Suprapubic skin (tissue), 4 donors: ENCODE measurements at regions not wholly inside any gene's neighbourhood (a gene's known extent, or its start where the extent isn't known, plus 50 kb on each side); places are given as distances from the start of the nearest gene placed in this dataset.

Experiments
- DNase-seq, 2 donors: peaks; one replicate each; pipeline ENCODE4 v3.0.0-alpha.2; 2019; ENCODE audit warnings: low spot score in 2 of 2
- H3K27ac ChIP-seq: fragments of 200-600 bp; sonication (generic); one replicate; pipeline ENCODE4 v1.5.1; 2019
- H3K27me3 ChIP-seq: fragments of 200-600 bp; sonication (generic); one replicate; pipeline ENCODE4 v1.5.1; 2019
- H3K36me3 ChIP-seq: fragments of 200-600 bp; sonication (generic); one replicate; pipeline ENCODE4 v1.5.1; 2019
- H3K4me1 ChIP-seq: fragments of 200-600 bp; sonication (generic); one replicate; pipeline ENCODE4 v1.5.1; 2019
- H3K4me3 ChIP-seq: fragments of 200-600 bp; sonication (generic); one replicate; pipeline ENCODE4 v1.5.1; 2019; ENCODE audit warnings: mild to moderate bottlenecking
- H3K9me3 ChIP-seq: fragments of 200-600 bp; sonication (generic); one replicate; pipeline ENCODE4 v1.5.1; 2019
- EP300 ChIP-seq: sonication (generic); formaldehyde crosslinking; IDR thresholded peaks from one replicate; pipeline ENCODE4 v1.6.1; 2017; ENCODE audit warnings: antibody characterized with exemption
- POLR2A ChIP-seq, 2 donors: fragments of 450-650 bp; IDR thresholded peaks; one replicate each; pipeline ENCODE4 v1.6.1; 2017; ENCODE audit warnings: antibody characterized with exemption in 2 of 2, mild to moderate bottlenecking in 2 of 2, moderate library complexity in 2 of 2
- POLR2AphosphoS5 ChIP-seq, 3 donors: sonication (generic); formaldehyde crosslinking; IDR thresholded peaks; one replicate each; pipeline ENCODE4 v1.6.1; 2017; ENCODE audit warnings: antibody characterized with exemption in 3 of 3
- WGBS: methylation state at CpG from one replicate; pipeline ENCODE4 v1.1.5; 2018; 5-methylcytosine and 5-hydroxymethylcytosine counted together
- TF ChIP-seq, protein P1 (sequence below), 2 donors: fragments of 200-600 bp in 1 of 2; fragments of 450-650 bp in 1 of 2; sonication (generic) in 1 of 2; IDR thresholded peaks; one replicate each; pipeline ENCODE4 v1.5.1; 2016 to 2019; ENCODE audit warnings: antibody characterized with exemption in 2 of 2, mild to moderate bottlenecking in 1 of 2, moderate library complexity in 1 of 2

DNA sequence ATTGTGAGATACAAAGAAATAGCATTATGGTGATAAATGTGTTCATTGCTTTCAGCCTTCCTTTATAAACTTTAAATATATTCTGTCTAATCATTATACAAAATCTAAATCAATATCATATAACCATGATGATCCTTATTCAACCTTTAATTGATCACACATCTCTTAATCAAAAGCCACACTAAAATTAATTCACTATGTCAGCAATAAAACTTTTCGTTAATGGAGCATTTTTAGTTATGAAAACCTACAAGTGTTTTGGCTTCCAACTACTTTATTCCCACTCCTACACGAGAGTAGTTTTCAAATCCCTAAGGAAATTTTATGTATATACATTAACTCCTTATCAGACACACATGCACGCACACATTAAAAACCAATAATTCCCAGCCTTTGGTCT is 530.2 kb downstream of the KCTD8 start:
- Histone ChIP-seq H3K4me3 (no peak overlapping the region), H3K9me3 (no peaks in the 10 kb centered on the region), H3K27me3 (no peaks in the 10 kb centered on the region), H3K27ac (no peak overlapping the region), H3K36me3 (no peaks in the 10 kb centered on the region), H3K4me1 (no peaks in the 10 kb centered on the region)
- DNase-seq = no peak
- TF ChIP-seq EP300 = no peak
- WGBS = 57% methylated on average over 3 of the region's 3 CpGs

DNA sequence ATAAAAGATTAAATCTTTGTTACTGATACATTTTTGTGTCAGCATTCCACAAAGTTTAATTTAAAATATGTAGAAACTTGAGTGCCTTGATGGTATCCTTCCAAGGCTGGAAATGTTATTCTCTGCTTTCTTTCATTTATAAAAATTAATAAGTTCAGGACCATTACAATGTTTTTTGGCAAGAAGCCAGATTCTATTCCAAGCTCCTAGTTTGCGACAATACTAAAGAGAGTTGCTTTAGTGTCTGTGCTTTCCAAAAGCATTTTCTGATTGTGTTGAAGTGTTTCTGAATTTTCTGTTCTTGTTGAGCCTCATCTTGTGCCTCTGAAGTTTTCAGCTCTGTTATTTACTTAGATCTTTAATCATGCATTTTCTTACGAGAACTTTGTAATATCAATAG is 516.2 kb downstream of the KCTD8 start:
- DNase-seq = no peak
- Histone ChIP-seq H3K9me3 (no peaks in the 10 kb centered on the region), H3K27ac (no peak overlapping the region), H3K4me3 (no peak overlapping the region), H3K36me3 (no peaks in the 10 kb centered on the region), H3K4me1 (no peaks in the 10 kb centered on the region), H3K27me3 (no peaks in the 10 kb centered on the region)
- WGBS = 54% methylated on average over 2 of the region's 2 CpGs
- no peak for TF ChIP-seq POLR2AphosphoS5 (IDR thresholded peaks at IDR 0.05)
- no peak for TF ChIP-seq POLR2A (IDR thresholded peaks at IDR 0.05)
- TF ChIP-seq, protein P1, sequence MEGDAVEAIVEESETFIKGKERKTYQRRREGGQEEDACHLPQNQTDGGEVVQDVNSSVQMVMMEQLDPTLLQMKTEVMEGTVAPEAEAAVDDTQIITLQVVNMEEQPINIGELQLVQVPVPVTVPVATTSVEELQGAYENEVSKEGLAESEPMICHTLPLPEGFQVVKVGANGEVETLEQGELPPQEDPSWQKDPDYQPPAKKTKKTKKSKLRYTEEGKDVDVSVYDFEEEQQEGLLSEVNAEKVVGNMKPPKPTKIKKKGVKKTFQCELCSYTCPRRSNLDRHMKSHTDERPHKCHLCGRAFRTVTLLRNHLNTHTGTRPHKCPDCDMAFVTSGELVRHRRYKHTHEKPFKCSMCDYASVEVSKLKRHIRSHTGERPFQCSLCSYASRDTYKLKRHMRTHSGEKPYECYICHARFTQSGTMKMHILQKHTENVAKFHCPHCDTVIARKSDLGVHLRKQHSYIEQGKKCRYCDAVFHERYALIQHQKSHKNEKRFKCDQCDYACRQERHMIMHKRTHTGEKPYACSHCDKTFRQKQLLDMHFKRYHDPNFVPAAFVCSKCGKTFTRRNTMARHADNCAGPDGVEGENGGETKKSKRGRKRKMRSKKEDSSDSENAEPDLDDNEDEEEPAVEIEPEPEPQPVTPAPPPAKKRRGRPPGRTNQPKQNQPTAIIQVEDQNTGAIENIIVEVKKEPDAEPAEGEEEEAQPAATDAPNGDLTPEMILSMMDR (IDR thresholded peaks at IDR 0.05) = no peak
- TF ChIP-seq EP300 = no peak

DNA sequence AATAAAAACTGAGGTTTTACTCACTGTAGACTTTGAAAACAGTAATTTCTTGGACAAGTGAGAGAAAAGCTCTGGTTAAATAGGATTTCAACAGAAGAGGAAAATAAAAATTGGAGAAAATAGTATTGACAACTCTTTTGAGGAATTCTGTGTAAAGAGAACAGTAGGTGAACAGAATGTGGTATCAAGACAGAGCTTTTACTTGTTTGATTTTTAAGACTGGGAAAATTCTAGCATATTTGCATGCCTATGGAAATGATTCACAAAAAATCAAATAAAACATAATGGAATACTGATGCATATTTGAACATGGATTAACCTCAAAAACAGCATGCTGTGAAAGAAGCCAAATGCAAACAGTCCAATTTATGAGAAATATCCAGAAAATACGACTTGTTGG is 504.6 kb downstream of the KCTD8 start:
- Histone ChIP-seq H3K4me3 (no peak overlapping the region), H3K9me3 (no peaks in the 10 kb centered on the region), H3K4me1 (no peaks in the 10 kb centered on the region), H3K27ac (no peak overlapping the region), H3K27me3 (no peaks in the 10 kb centered on the region), H3K36me3 (no peaks in the 10 kb centered on the region)
- WGBS = 57% methylated on average over 1 of the region's 1 CpG
- no peak for DNase-seq
- TF ChIP-seq POLR2A (IDR thresholded peaks at IDR 0.05) (no peak), POLR2AphosphoS5 (IDR thresholded peaks at IDR 0.05) (no peak), EP300 (no peak)
- TF ChIP-seq, protein P1 (IDR thresholded peaks at IDR 0.05) = no peak

DNA sequence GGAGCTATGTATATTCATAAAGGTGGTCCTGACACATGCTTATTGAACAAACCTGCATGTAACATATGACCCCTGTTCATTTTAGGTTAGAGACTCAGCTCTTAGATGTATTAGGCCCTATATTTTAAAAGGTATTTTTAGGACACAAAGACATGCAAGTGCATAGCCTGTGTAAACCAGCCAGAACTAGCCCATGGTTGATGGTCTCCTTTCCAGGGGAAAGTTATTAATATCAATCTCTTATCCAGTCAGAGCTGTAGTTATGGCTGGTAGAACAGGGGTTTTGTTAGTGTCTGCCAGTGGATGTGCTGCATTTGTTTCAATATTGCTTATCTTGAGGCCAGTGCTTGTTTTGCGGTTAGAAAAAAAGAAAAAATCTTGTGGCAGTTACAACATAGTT is 488.6 kb downstream of the KCTD8 start:
- Histone ChIP-seq H3K4me3 (no peak overlapping the region), H3K27me3 (no peaks in the 10 kb centered on the region), H3K27ac (no peak overlapping the region), H3K9me3 (no peaks in the 10 kb centered on the region), H3K36me3 (no peaks in the 10 kb centered on the region), H3K4me1 (no peaks in the 10 kb centered on the region)
- TF ChIP-seq, protein P1 (IDR thresholded peaks at IDR 0.05) = no peak
- TF ChIP-seq POLR2A (IDR thresholded peaks at IDR 0.05) (no peak), EP300 (no peak), POLR2AphosphoS5 (IDR thresholded peaks at IDR 0.05) (no peak)
- WGBS = 89% methylated on average over 1 of the region's 1 CpG
- no peak for DNase-seq

DNA sequence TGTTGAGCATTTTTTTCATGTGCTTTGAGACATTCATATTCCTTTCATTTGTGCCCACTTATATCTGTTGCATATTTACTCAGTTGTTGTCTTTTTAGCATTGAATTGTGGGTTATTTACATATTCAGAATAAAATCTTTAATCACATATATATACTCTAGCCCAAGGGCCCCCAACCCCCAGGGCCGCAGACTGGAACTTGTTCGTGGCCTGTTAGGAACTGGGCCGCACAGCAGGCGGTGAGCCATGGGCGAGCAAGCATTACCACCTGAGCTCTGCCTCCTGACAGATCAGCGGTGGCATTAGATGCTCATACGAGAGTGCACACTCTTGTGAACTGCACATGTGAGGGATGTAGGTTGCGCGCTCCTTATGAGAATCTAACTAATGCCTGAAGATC is 480.6 kb downstream of the KCTD8 start:
- no peaks in the 10 kb centered on the region for H3K36me3 ChIP-seq
- TF ChIP-seq POLR2AphosphoS5 (IDR thresholded peaks at IDR 0.05) (no peak), POLR2A (IDR thresholded peaks at IDR 0.05) (no peak), EP300 (no peak)
- TF ChIP-seq, protein P1 (IDR thresholded peaks at IDR 0.05) = no peak
- DNase-seq = no peak
- H3K27me3 ChIP-seq = no peaks in the 10 kb centered on the region
- WGBS = 95% methylated on average over 9 of the region's 9 CpGs
- H3K4me3 ChIP-seq = no peak overlapping the region
- H3K27ac ChIP-seq = no peak overlapping the region
- no peaks in the 10 kb centered on the region for H3K4me1 ChIP-seq
- H3K9me3 ChIP-seq = no peaks in the 10 kb centered on the region

DNA sequence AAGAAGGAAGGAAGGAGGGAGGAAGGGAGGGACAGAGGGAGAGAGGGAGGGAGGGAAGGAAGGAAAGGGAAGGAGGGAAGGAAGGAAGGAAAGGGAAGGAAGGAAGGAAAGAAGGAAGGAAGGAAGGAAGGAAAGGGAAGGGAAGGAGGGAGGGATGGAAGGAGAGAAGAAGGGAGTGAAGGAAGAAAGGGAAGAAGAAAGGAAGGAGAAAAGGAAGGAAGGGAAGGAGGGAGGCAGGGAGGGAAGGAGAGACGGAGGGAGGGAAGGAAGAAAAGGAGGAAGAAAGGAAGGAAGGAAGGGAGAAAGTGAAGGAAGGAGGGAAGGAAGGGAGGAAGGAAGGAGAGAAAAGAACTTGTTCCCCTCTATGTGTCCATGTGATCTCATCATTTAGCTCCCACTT is 465.0 kb downstream of the KCTD8 start:
- no peaks in the 10 kb centered on the region for H3K36me3 ChIP-seq
- H3K27me3 ChIP-seq = no peaks in the 10 kb centered on the region
- no peak overlapping the region for H3K27ac ChIP-seq
- TF ChIP-seq EP300 (no peak), POLR2A (IDR thresholded peaks at IDR 0.05) (no peak), POLR2AphosphoS5 (IDR thresholded peaks at IDR 0.05) (no peak)
- TF ChIP-seq, protein P1 (IDR thresholded peaks at IDR 0.05) = no peak
- H3K9me3 ChIP-seq = no peaks in the 10 kb centered on the region
- H3K4me3 ChIP-seq = no peak overlapping the region
- no peak for DNase-seq
- H3K4me1 ChIP-seq = no peaks in the 10 kb centered on the region
- WGBS = 96% methylated on average over 1 of the region's 1 CpG
